ENCODE measurements at regions not wholly inside any gene's neighbourhood (a gene's known extent, or its start where the extent isn't known, plus 50 kb on each side); places are given as distances from the start of the nearest gene placed in this dataset.
A peak's percentile ranks its signal among the peaks of the same experiment; 100 is the strongest.

DNA sequence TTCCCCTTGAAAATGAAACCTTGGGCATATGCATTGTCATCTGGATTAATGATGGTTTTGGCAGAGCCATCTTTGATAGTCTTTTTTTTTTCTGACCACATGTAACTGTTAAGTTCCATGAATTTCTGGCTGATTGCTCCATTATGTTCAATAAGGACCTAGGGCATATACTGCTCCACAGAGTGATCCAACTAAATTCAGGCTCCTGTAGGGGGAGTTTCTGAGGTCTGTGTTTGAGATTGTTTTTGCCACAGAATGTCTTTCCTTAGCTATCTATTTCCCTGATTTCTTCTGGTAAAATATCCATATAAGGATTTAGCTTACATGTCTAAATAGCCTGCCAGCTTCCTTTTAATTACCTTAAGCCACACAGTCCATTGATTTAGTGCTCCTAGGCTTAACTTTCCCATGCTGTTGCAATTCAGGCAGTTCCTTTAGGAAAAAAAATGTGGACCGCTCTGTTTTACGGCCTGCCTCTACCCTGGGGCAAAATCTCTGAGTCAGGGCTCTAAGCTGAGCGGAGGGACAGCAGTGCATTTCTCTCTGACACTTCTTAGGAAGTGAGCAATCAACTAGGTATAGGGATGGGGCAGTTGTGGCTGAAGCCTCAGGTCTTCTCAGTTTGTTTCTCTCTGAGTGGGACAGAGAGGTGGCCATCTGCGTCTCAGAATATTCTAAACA, 796.2 kb downstream of the NR2F2 start:
- no peaks in the 10 kb centered on the region for H3K27me3 Mint-ChIP-seq
- H3K9me3 Mint-ChIP-seq = peaks cover 2 to 29% (median 5%) of the 10 kb centered on the region in 7 donors
- no peak for ATAC-seq (ENCODE audit: low read depth in 2 of 2)
- no peaks in the 10 kb centered on the region for H3K4me1 Mint-ChIP-seq
- no peak overlapping the region for H3K27ac Mint-ChIP-seq
- DNase-seq = no peak
- H3K36me3 Mint-ChIP-seq = no peaks in the 10 kb centered on the region
- no peak overlapping the region for H3K4me3 Mint-ChIP-seq

- Mint-ChIP-seq H3K36me3 (no peaks in the 10 kb centered on the region), H3K9me3 (peaks cover 2 to 39% (median 7%) of the 10 kb centered on the region in 7 donors), H3K4me1 (no peaks in the 10 kb centered on the region), H3K4me3 (no peak overlapping the region), H3K27me3 (no peaks in the 10 kb centered on the region), H3K27ac (no peak overlapping the region)
- DNase-seq = no peak
- no peak for ATAC-seq (ENCODE audit: low read depth in 2 of 2)
Measured at GRCh38 chr15:97129674-97130073, 799.2 kb downstream of the NR2F2 start.

- Mint-ChIP-seq H3K9me3 (peaks cover 0 to 10% (median 4%) of the 10 kb centered on the region in 7 donors), H3K36me3 (no peaks in the 10 kb centered on the region), H3K4me3 (no peak overlapping the region), H3K4me1 (no peaks in the 10 kb centered on the region), H3K27ac (no peak overlapping the region), H3K27me3 (no peaks in the 10 kb centered on the region)
- DNase-seq (no peak), ATAC-seq (ENCODE audit: low read depth in 2 of 2) (no peak)
Measured at GRCh38 chr15:97140216-97140615, 809.7 kb downstream of the NR2F2 start.

GRCh38 chr15:97141360-97141759, 810.9 kb downstream of the NR2F2 start:
- Mint-ChIP-seq H3K27ac (no peak overlapping the region), H3K4me3 (no peak overlapping the region), H3K4me1 (no peaks in the 10 kb centered on the region), H3K36me3 (no peaks in the 10 kb centered on the region), H3K9me3 (peaks cover 0 to 8% (median 5%) of the 10 kb centered on the region in 7 donors), H3K27me3 (no peaks in the 10 kb centered on the region)
- no peak for ATAC-seq (ENCODE audit: low read depth in 2 of 2)
- DNase-seq = no peak

DNA sequence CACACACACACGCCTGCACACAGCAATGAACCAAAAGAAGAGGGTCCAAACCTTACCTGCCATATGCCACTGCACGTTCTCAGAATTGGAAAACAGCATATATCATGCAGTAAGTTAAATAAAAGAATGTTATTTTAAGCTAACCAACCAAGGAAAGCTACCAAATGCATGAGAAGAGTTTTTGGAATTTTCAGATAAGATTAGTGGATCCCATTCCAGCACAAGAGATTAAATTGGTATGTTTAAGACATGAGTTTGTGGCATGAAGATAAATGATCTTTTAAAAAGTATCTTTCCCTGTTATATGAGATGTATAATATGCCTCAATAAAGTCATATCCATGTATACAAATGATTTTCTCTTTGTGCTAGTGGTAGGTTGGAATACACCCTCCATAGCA, 811.4 kb downstream of the NR2F2 start:
- no peaks in the 10 kb centered on the region for H3K27me3 Mint-ChIP-seq
- no peaks in the 10 kb centered on the region for H3K4me1 Mint-ChIP-seq
- H3K27ac Mint-ChIP-seq = no peak overlapping the region
- H3K4me3 Mint-ChIP-seq = no peak overlapping the region
- peaks cover 0 to 8% (median 5%) of the 10 kb centered on the region in 7 donors for H3K9me3 Mint-ChIP-seq
- ATAC-seq (ENCODE audit: low read depth in 2 of 2) = no peak
- DNase-seq = no peak
- H3K36me3 Mint-ChIP-seq = no peaks in the 10 kb centered on the region

DNA sequence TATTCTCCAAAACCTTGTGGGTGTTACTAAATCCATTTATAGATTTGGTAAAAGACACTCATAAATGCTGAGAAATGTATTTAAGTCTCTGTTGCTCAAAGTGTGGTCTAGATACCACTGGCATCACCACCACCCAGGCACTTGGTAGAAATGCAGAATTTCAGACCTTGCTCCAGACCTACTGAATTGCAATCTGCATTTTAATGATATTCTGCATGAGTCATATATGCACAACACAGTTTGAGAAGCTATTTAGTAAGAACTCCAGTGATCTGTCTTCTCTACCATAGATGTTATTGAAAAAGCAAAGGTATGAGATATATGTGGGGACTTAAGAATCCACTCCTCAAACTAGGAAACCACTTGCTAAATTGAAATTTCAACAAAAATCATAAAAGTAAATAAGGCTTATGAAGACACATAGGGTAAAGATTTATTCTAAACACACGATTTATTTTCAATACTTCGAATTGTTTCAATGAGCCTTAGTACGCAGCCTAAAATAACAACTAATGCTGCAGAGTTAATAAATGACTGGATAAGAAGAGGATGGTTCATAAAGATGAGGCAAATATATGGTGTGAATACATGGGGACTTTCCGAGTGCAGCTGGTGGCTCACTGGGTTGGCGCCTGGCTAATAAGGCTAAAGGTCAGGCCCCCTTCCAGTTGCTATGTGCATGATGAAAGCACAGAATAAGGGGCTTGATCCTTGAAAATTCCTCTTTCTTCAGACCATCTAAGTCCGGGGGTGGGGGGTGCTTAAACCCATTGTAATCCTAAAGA, 813.3 kb downstream of the NR2F2 start:
- H3K36me3 Mint-ChIP-seq = no peaks in the 10 kb centered on the region
- no peaks in the 10 kb centered on the region for H3K4me1 Mint-ChIP-seq
- no peak for ATAC-seq (ENCODE audit: low read depth in 2 of 2)
- H3K4me3 Mint-ChIP-seq = no peak overlapping the region
- no peak overlapping the region for H3K27ac Mint-ChIP-seq
- H3K9me3 Mint-ChIP-seq = peaks cover 0 to 8% (median 4%) of the 10 kb centered on the region in 7 donors
- H3K27me3 Mint-ChIP-seq = no peaks in the 10 kb centered on the region
- DNase-seq = no peak

DNA sequence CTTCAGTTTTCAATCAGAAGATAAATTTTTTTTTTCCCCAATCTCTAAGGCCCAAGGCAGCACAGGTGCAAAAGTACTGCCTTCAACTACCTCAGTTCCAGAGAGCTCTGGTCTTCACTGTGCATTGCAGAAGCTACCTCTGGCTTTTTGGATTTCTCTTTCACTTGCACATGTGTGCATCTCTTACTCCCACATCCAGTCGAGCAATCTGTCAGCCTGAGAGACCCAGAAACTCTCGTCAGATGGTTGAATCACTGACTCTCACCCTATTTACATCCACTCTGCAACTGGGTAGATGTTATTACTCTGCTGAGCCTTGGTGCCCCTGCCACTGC, 813.8 kb downstream of the NR2F2 start:
- Mint-ChIP-seq H3K27me3 (no peaks in the 10 kb centered on the region), H3K27ac (no peak overlapping the region), H3K4me3 (no peak overlapping the region), H3K9me3 (peaks cover 0 to 8% (median 0%) of the 10 kb centered on the region in 7 donors), H3K4me1 (no peaks in the 10 kb centered on the region), H3K36me3 (no peaks in the 10 kb centered on the region)
- DNase-seq (no peak), ATAC-seq (ENCODE audit: low read depth in 2 of 2) (no peak)

- ATAC-seq (ENCODE audit: low read depth in 2 of 2) (no peak), DNase-seq (no peak)
- Mint-ChIP-seq H3K4me1 (no peaks in the 10 kb centered on the region), H3K9me3 (peaks cover 0 to 8% (median 1%) of the 10 kb centered on the region in 7 donors), H3K27ac (peak overlapping the region in 1 of 6 donors; percentile 2), H3K36me3 (no peaks in the 10 kb centered on the region), H3K4me3 (no peak overlapping the region), H3K27me3 (no peaks in the 10 kb centered on the region)
Measured at GRCh38 chr15:97146929-97147870, 813.3 kb upstream of the ARRDC4 start.

DNA sequence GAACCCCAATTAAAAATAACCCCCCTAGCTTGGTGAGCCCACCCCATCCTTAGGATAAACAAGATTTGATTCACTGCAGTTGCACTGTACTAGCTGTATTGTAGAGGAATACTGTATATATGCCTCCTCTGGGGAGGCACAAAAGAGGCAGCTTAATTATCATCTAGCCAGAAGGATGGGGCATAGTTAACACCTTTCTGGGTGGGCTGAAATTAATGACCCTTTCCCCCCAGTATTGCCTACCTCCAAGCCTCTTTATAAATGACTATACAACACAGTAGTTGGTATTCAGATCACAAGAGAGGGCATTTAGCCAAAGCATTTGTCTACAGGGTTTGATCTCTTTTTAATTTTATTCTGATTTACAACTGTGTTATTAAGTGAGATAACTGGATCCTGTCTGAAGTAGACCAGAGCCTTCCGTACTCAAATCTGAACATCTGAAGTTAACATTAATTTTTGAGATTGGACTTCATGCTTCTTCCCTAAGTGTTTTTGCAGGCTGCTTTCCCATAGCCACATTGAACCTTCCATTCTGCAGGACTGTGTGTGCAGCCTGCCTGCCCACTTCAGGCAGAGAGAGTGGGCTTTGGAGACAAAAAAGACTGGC, 807.0 kb upstream of the ARRDC4 start:
- Mint-ChIP-seq H3K36me3 (no peaks in the 10 kb centered on the region), H3K27me3 (no peaks in the 10 kb centered on the region), H3K4me3 (no peak overlapping the region), H3K27ac (no peak overlapping the region), H3K9me3 (peaks cover 0 to 3% (median under 1%) of the 10 kb centered on the region in 7 donors), H3K4me1 (no peaks in the 10 kb centered on the region)
- DNase-seq (no peak), ATAC-seq (ENCODE audit: low read depth in 2 of 2) (no peak)

GRCh38 chr15:97156739-97157265, 803.7 kb upstream of the ARRDC4 start:
- Mint-ChIP-seq H3K9me3 (peaks cover 0 to 4% (median 0%) of the 10 kb centered on the region in 7 donors), H3K36me3 (no peaks in the 10 kb centered on the region), H3K4me3 (no peak overlapping the region), H3K27ac (no peak overlapping the region), H3K4me1 (no peaks in the 10 kb centered on the region), H3K27me3 (no peaks in the 10 kb centered on the region)
- DNase-seq (no peak), ATAC-seq (ENCODE audit: low read depth in 2 of 2) (no peak)

- no peak overlapping the region for H3K27ac Mint-ChIP-seq
- H3K36me3 Mint-ChIP-seq = no peaks in the 10 kb centered on the region
- no peak for DNase-seq
- H3K4me3 Mint-ChIP-seq = no peak overlapping the region
- H3K4me1 Mint-ChIP-seq = no peaks in the 10 kb centered on the region
- H3K9me3 Mint-ChIP-seq = peaks cover 0 to 17% (median 2%) of the 10 kb centered on the region in 7 donors
- ATAC-seq (ENCODE audit: low read depth in 2 of 2) = no peak
- H3K27me3 Mint-ChIP-seq = no peaks in the 10 kb centered on the region
Measured at GRCh38 chr15:97162805-97163495, 797.6 kb upstream of the ARRDC4 start.

DNA sequence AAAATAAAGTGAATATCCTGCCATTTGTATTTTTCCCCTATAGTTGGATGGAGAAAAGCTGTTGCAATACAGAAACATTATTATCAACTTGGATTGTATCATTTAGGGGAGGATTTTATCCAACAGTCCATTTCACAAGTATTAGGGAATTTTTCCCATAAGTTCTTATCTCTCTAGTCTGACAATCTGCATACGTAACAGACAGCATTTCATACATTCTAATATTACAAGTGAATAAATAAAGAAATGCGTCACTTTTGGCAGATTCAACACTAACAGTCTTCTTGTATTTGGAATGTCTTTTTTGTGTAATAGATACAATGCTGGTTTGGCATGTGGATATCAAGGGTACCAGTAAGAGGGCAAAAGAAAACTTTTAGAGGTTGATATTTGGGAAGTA, 795.3 kb upstream of the ARRDC4 start:
- H3K9me3 Mint-ChIP-seq = peaks cover 0 to 12% (median 2%) of the 10 kb centered on the region in 7 donors
- no peaks in the 10 kb centered on the region for H3K36me3 Mint-ChIP-seq
- no peak for DNase-seq
- ATAC-seq (ENCODE audit: low read depth in 2 of 2) = no peak
- no peaks in the 10 kb centered on the region for H3K27me3 Mint-ChIP-seq
- H3K27ac Mint-ChIP-seq = no peak overlapping the region
- no peak overlapping the region for H3K4me3 Mint-ChIP-seq
- H3K4me1 Mint-ChIP-seq = no peaks in the 10 kb centered on the region

Data from naive B cell (primary cell).